WTC11 (cell line): ENCODE measurements at regions not wholly inside any gene's neighbourhood (a gene's known extent, or its start where the extent isn't known, plus 50 kb on each side); places are given as distances from the start of the nearest gene placed in this dataset.
"Not testable (repeated sequence)": the region's sequence is repeated elsewhere in the genome, so short reads cannot be mapped to it uniquely, and the experiment has no call there.

Experiments used
- ATAC-seq: fragments of 200-7000 bp; cut with Tn5 transposase; 2 replicates; pipeline ENCODE4 v1.10.0; 2021; ENCODE audit warnings: mild to moderate bottlenecking, moderate library complexity
- CTCF ChIA-PET: fragments of 300-600 bp; sonication (Branson Sonifier 250); formaldehyde crosslinking; loops from one replicate; lab custom pipeline; 2021; ENCODE audit warnings: antibody characterized with exemption; lab: Charles Lee
- POLR2A ChIA-PET: fragments of 350-600 bp; sonication (Branson Sonifier 250); formaldehyde crosslinking; loops from one replicate; lab custom pipeline; 2021; ENCODE audit warnings: antibody characterized with exemption; lab: Charles Lee
- DNase-seq: peaks from one replicate; pipeline ENCODE4 v3.0.0; 2021; ENCODE audit warnings: low spot score
- H3K27ac Mint-ChIP-seq: 2 replicates; pipeline ENCODE4 v1.8.0; 2021; ENCODE audit warnings: mixed read lengths
- H3K27me3 Mint-ChIP-seq: 2 replicates; pipeline ENCODE4 v1.8.0; 2021; ENCODE audit warnings: low read depth, mild to moderate bottlenecking, moderate library complexity, mixed read lengths
- H3K36me3 Mint-ChIP-seq: 2 replicates; pipeline ENCODE4 v1.8.0; 2021; ENCODE audit warnings: mixed read lengths
- H3K4me1 Mint-ChIP-seq: 2 replicates; pipeline ENCODE4 v1.8.0; 2022; ENCODE audit warnings: mixed read lengths
- H3K4me3 Mint-ChIP-seq: 2 replicates; pipeline ENCODE4 v1.8.0; 2021; ENCODE audit warnings: mild to moderate bottlenecking, moderate library complexity, mixed read lengths
- H3K9me3 Mint-ChIP-seq: 2 replicates; pipeline ENCODE4 v1.8.0; 2021; ENCODE audit warnings: mixed read lengths
- ATF2 ChIP-seq: sonication (generic); formaldehyde crosslinking; IDR thresholded peaks from 2 replicates; pipeline ENCODE4 v1.8.1; 2022; ENCODE audit warnings: low read depth, missing genetic modification reagents, borderline replicate concordance
- CDX4 ChIP-seq: fragments of 250-450 bp; sonication (Bioruptor Pico); IDR thresholded peaks from 2 replicates; pipeline ENCODE4 v1.9.0; 2021; ENCODE audit warnings: moderate library complexity, mild to moderate bottlenecking, inconsistent platforms, borderline replicate concordance
- CTCF ChIP-seq: fragments of 200-600 bp; IDR thresholded peaks from 2 replicates; pipeline ENCODE4 v1.8.0; 2022; ENCODE audit warnings: antibody characterized with exemption
- E2F4 ChIP-seq: sonication (generic); formaldehyde crosslinking; IDR thresholded peaks from 2 replicates; pipeline ENCODE4 v1.8.1; 2022; ENCODE audit warnings: low read depth, mild to moderate bottlenecking, moderate library complexity, missing genetic modification reagents, borderline replicate concordance
- E2F5 ChIP-seq: sonication (generic); formaldehyde crosslinking; IDR thresholded peaks from 2 replicates; pipeline ENCODE4 v1.8.1; 2022; ENCODE audit warnings: mild to moderate bottlenecking, moderate library complexity, missing genetic modification reagents
- ERG ChIP-seq: fragments of 250-450 bp; sonication (Bioruptor Pico); IDR thresholded peaks from 2 replicates; pipeline ENCODE4 v1.8.0; 2021; ENCODE audit warnings: mild to moderate bottlenecking
- ETV6 ChIP-seq: sonication (generic); formaldehyde crosslinking; IDR thresholded peaks from 2 replicates; pipeline ENCODE4 v1.8.1; 2022; ENCODE audit warnings: mild to moderate bottlenecking, missing genetic modification reagents
- IRF2 ChIP-seq: sonication (generic); formaldehyde crosslinking; IDR thresholded peaks from 2 replicates; pipeline ENCODE4 v1.8.0; 2022; ENCODE audit warnings: low read depth, missing genetic modification reagents, borderline replicate concordance
- NFATC4 ChIP-seq: fragments of 250-450 bp; sonication (Bioruptor Pico); IDR thresholded peaks from 2 replicates; pipeline ENCODE4 v1.9.0; 2021; ENCODE audit warnings: mild to moderate bottlenecking
- PRDM15 ChIP-seq: sonication (generic); formaldehyde crosslinking; IDR thresholded peaks from 2 replicates; pipeline ENCODE4 v1.8.0; 2022; ENCODE audit warnings: missing genetic modification reagents
- TP53 ChIP-seq: sonication (generic); formaldehyde crosslinking; IDR thresholded peaks from 2 replicates; pipeline ENCODE4 v1.8.1; 2023; ENCODE audit warnings: mild to moderate bottlenecking, missing genetic modification reagents
- USF1 ChIP-seq: sonication (generic); formaldehyde crosslinking; IDR thresholded peaks from 2 replicates; pipeline ENCODE4 v1.8.0; 2022; ENCODE audit warnings: mild to moderate bottlenecking, missing genetic modification reagents
- ZNF121 ChIP-seq: sonication (generic); formaldehyde crosslinking; IDR thresholded peaks from 2 replicates; pipeline ENCODE4 v1.8.0; 2023; ENCODE audit warnings: missing genetic modification reagents
- ZNF671 ChIP-seq: fragments of 250-450 bp; sonication (Bioruptor Pico); IDR thresholded peaks from 2 replicates; pipeline ENCODE4 v1.8.0; 2021; ENCODE audit warnings: mild to moderate bottlenecking
- ZSCAN18 ChIP-seq: fragments of 250-450 bp; sonication (Bioruptor Pico); IDR thresholded peaks from 2 replicates; pipeline ENCODE4 v2.1.2; 2022; ENCODE audit warnings: mild to moderate bottlenecking, moderate library complexity

- POLR2A ChIA-PET = no interaction called here
- peaks cover 7% of the 10 kb centered on the region for H3K9me3 Mint-ChIP-seq
- no peaks in the 10 kb centered on the region for H3K4me1 Mint-ChIP-seq
- no peaks in the 10 kb centered on the region for H3K27me3 Mint-ChIP-seq
- DNase-seq (no peak), ATAC-seq (no peak)
- CTCF ChIA-PET = no interaction called here
- no peak overlapping the region for H3K27ac Mint-ChIP-seq
- TF ChIP-seq E2F5 (CRISPR knock-in tag) (no peak), ATF2 (CRISPR knock-in tag) (no peak), ZNF121 (CRISPR knock-in tag) (no peak), ZNF671 (CRISPR knock-in tag) (no peak)
- H3K36me3 Mint-ChIP-seq = peaks cover 3% of the 10 kb centered on the region; the same call in 1 of the 2 replicates
- H3K4me3 Mint-ChIP-seq = no peak overlapping the region
These were observed 62.2 kb upstream of the P2RY1 start for GRCh38 chr3:152772674-152773225.

GRCh38 chr3:152773633-152774032, 61.3 kb upstream of the P2RY1 start:
- no peak for ATAC-seq
- no peak for DNase-seq
- POLR2A ChIA-PET = no interaction called here
- H3K27me3 Mint-ChIP-seq = no peaks in the 10 kb centered on the region
- no peak for TF ChIP-seq IRF2 (CRISPR knock-in tag)
- TF ChIP-seq ETV6 = no peak
- no peak for TF ChIP-seq PRDM15 (CRISPR knock-in tag)
- no peak for TF ChIP-seq E2F4 (CRISPR knock-in tag)
- TF ChIP-seq CDX4 (CRISPR knock-in tag) = no peak
- TF ChIP-seq CTCF = no peak
- TF ChIP-seq ZSCAN18 = no peak
- TF ChIP-seq USF1 (CRISPR knock-in tag) = no peak
- TF ChIP-seq ERG (CRISPR knock-in tag) = no peak
- no peak for TF ChIP-seq TP53 (CRISPR knock-in tag)
- TF ChIP-seq NFATC4 (CRISPR knock-in tag) = no peak
- no peak overlapping the region for H3K27ac Mint-ChIP-seq
- CTCF ChIA-PET = no interaction called here
- H3K4me3 Mint-ChIP-seq = no peak overlapping the region
- H3K36me3 Mint-ChIP-seq = peaks cover 3% of the 10 kb centered on the region; the same call in 1 of the 2 replicates
- H3K9me3 Mint-ChIP-seq = peaks cover 4% of the 10 kb centered on the region
- no peaks in the 10 kb centered on the region for H3K4me1 Mint-ChIP-seq

GRCh38 chr3:152774230-152774629, 60.7 kb upstream of the P2RY1 start:
- DNase-seq, H3K27ac Mint-ChIP-seq, H3K27me3 Mint-ChIP-seq, H3K4me1 Mint-ChIP-seq, H3K4me3 Mint-ChIP-seq, H3K9me3 Mint-ChIP-seq, H3K36me3 Mint-ChIP-seq, POLR2A ChIA-PET, ATAC-seq, CTCF ChIA-PET: not testable (repeated sequence)
